Subcutaneous abdominal adipose tissue (tissue), 5 donors: ENCODE measurements at regions not wholly inside any gene's neighbourhood (a gene's known extent, or its start where the extent isn't known, plus 50 kb on each side); places are given as distances from the start of the nearest gene placed in this dataset.

ENCODE experiments used
- H3K27ac ChIP-seq: one replicate; pipeline ENCODE4 v1.7.0; 2013; ENCODE audit warnings: low read depth, mild to moderate bottlenecking, inconsistent platforms, low read length, moderate library complexity
- H3K27me3 ChIP-seq, 5 donors: one replicate each; pipeline ENCODE4 v1.7.0; 2013; ENCODE audit warnings: low read length in 5 of 5, inconsistent platforms in 1 of 5; ENCODE audit not compliant: control insufficient read depth in 5 of 5, insufficient read depth in 4 of 5
- H3K36me3 ChIP-seq, 5 donors: one replicate each; pipeline ENCODE4 v1.7.0; 2013; ENCODE audit warnings: low read length in 5 of 5; ENCODE audit not compliant: control insufficient read depth in 5 of 5, insufficient read depth in 5 of 5
- H3K4me1 ChIP-seq, 5 donors: one replicate each; pipeline ENCODE4 v1.7.0; 2013; ENCODE audit warnings: low read length in 5 of 5, mild to moderate bottlenecking in 3 of 5, moderate library complexity in 1 of 5; ENCODE audit not compliant: control insufficient read depth in 5 of 5, insufficient read depth in 5 of 5
- H3K4me3 ChIP-seq, 5 donors: one replicate each; pipeline ENCODE4 v1.7.0; 2013; ENCODE audit warnings: low read length in 5 of 5, low read depth in 1 of 5
- H3K9ac ChIP-seq, 5 donors: one replicate each; pipeline ENCODE4 v1.7.0; 2013; ENCODE audit warnings: low read length in 5 of 5, mild to moderate bottlenecking in 4 of 5, moderate library complexity in 3 of 5
- H3K9me3 ChIP-seq, 5 donors: one replicate each; pipeline ENCODE4 v1.7.0; 2013; ENCODE audit warnings: low read length in 5 of 5; ENCODE audit not compliant: control insufficient read depth in 5 of 5
- donor health status: healthy.
- donor health status: healthy.
- donor health status: healthy.
- donor health status: healthy.
- donor health status: healthy.

GRCh38 chr1:94591823-94592570 lies 50.4 kb upstream of the F3 start:
- H3K9ac ChIP-seq = no peak overlapping the region
- no peaks in the 10 kb centered on the region for H3K9me3 ChIP-seq
- no peak overlapping the region for H3K27ac ChIP-seq
- H3K27me3 ChIP-seq = no peaks in the 10 kb centered on the region
- peaks cover 0 to 14% (median 6%) of the 10 kb centered on the region in 5 donors for H3K4me1 ChIP-seq
- no peak overlapping the region for H3K4me3 ChIP-seq
- H3K36me3 ChIP-seq = no peaks in the 10 kb centered on the region
